ENCODE measurements at regions not wholly inside any gene's neighbourhood (a gene's known extent, or its start where the extent isn't known, plus 50 kb on each side); places are given as distances from the start of the nearest gene placed in this dataset.
A peak's percentile ranks its signal among the peaks of the same experiment; 100 is the strongest.
"Not testable (repeated sequence)": the region's sequence is repeated elsewhere in the genome, so short reads cannot be mapped to it uniquely, and the experiment has no call there.

GRCh38 chr14:53620317-53620716 is 336.3 kb downstream of the BMP4 start:
- intact Hi-C loops (cut with micrococcal nuclease), result no loop called here
- Mint-ChIP-seq H3K4me1 (ENCODE audit: low read depth) (no peaks in the 10 kb centered on the region), H3K27me3 (ENCODE audit: low read depth) (no peaks in the 10 kb centered on the region), H3K36me3 (ENCODE audit: low read depth) (no peaks in the 10 kb centered on the region), H3K9me3 (no peaks in the 10 kb centered on the region), H3K27ac (no peak overlapping the region), H3K4me3 (ENCODE audit: low read depth) (no peak overlapping the region)
- DNase-seq (ENCODE audit: low spot score), result no peak

GRCh38 chr14:53619691-53620231 is 336.9 kb downstream of the BMP4 start:
- Mint-ChIP-seq H3K36me3 (ENCODE audit: low read depth) (no peaks in the 10 kb centered on the region), H3K9me3 (no peaks in the 10 kb centered on the region), H3K27me3 (ENCODE audit: low read depth) (no peaks in the 10 kb centered on the region), H3K4me1 (ENCODE audit: low read depth) (no peaks in the 10 kb centered on the region), H3K4me3 (ENCODE audit: low read depth) (no peak overlapping the region), H3K27ac (no peak overlapping the region)
- no peak for DNase-seq (ENCODE audit: low spot score)
- intact Hi-C loops (cut with micrococcal nuclease), result no loop called here

- H3K9me3 Mint-ChIP-seq; H3K27me3 Mint-ChIP-seq (ENCODE audit: low read depth); H3K36me3 Mint-ChIP-seq (ENCODE audit: low read depth); DNase-seq (ENCODE audit: low spot score); H3K27ac Mint-ChIP-seq; intact Hi-C loops (cut with micrococcal nuclease); H3K4me3 Mint-ChIP-seq (ENCODE audit: low read depth); H3K4me1 Mint-ChIP-seq (ENCODE audit: low read depth): not testable (repeated sequence)
Measured at GRCh38 chr14:53616536-53616935, 340.1 kb downstream of the BMP4 start.

- Mint-ChIP-seq H3K4me1 (ENCODE audit: low read depth) (no peaks in the 10 kb centered on the region), H3K27ac (no peak overlapping the region), H3K27me3 (ENCODE audit: low read depth) (no peaks in the 10 kb centered on the region), H3K36me3 (ENCODE audit: low read depth) (no peaks in the 10 kb centered on the region), H3K9me3 (no peaks in the 10 kb centered on the region), H3K4me3 (ENCODE audit: low read depth) (no peak overlapping the region)
- DNase-seq (ENCODE audit: low spot score), result no peak
- intact Hi-C loops (cut with micrococcal nuclease), result no loop called here
Measured at GRCh38 chr14:53615252-53615651, 341.4 kb downstream of the BMP4 start.

- intact Hi-C loops (cut with micrococcal nuclease), result no loop called here
- Mint-ChIP-seq H3K4me3 (ENCODE audit: low read depth) (no peak overlapping the region), H3K27ac (peak overlapping the region; percentile 69), H3K27me3 (ENCODE audit: low read depth) (no peaks in the 10 kb centered on the region), H3K9me3 (no peaks in the 10 kb centered on the region), H3K36me3 (ENCODE audit: low read depth) (no peaks in the 10 kb centered on the region), H3K4me1 (ENCODE audit: low read depth) (no peaks in the 10 kb centered on the region)
- DNase-seq (ENCODE audit: low spot score), result no peak
Measured at GRCh38 chr14:53613404-53614253, 343.0 kb downstream of the BMP4 start.

- Mint-ChIP-seq H3K4me1 (ENCODE audit: low read depth) (no peaks in the 10 kb centered on the region), H3K27me3 (ENCODE audit: low read depth) (no peaks in the 10 kb centered on the region), H3K36me3 (ENCODE audit: low read depth) (no peaks in the 10 kb centered on the region), H3K9me3 (no peaks in the 10 kb centered on the region), H3K4me3 (ENCODE audit: low read depth) (no peak overlapping the region), H3K27ac (no peak overlapping the region)
- intact Hi-C loops (cut with micrococcal nuclease), result no loop called here
- DNase-seq (ENCODE audit: low spot score), result no peak
Measured at GRCh38 chr14:53610947-53611346, 345.7 kb downstream of the BMP4 start.

- H3K36me3 Mint-ChIP-seq (ENCODE audit: low read depth), result no peaks in the 10 kb centered on the region
- intact Hi-C loops (cut with micrococcal nuclease), result no loop called here
- H3K9me3 Mint-ChIP-seq, result no peaks in the 10 kb centered on the region
- no peak for DNase-seq (ENCODE audit: low spot score)
- H3K27me3 Mint-ChIP-seq (ENCODE audit: low read depth), result no peaks in the 10 kb centered on the region
- H3K4me1 Mint-ChIP-seq (ENCODE audit: low read depth), result no peaks in the 10 kb centered on the region
- no peak overlapping the region for H3K4me3 Mint-ChIP-seq (ENCODE audit: low read depth)
- no peak overlapping the region for H3K27ac Mint-ChIP-seq
Measured at GRCh38 chr14:53609009-53609408, 347.6 kb downstream of the BMP4 start.

GRCh38 chr14:53608369-53608768 is 348.3 kb downstream of the BMP4 start:
- Mint-ChIP-seq H3K27me3 (ENCODE audit: low read depth) (no peaks in the 10 kb centered on the region), H3K27ac (no peak overlapping the region), H3K4me1 (ENCODE audit: low read depth) (no peaks in the 10 kb centered on the region), H3K9me3 (no peaks in the 10 kb centered on the region), H3K4me3 (ENCODE audit: low read depth) (no peak overlapping the region), H3K36me3 (ENCODE audit: low read depth) (no peaks in the 10 kb centered on the region)
- no peak for DNase-seq (ENCODE audit: low spot score)
- intact Hi-C loops (cut with micrococcal nuclease), result no loop called here

- no peaks in the 10 kb centered on the region for H3K36me3 Mint-ChIP-seq (ENCODE audit: low read depth)
- no peaks in the 10 kb centered on the region for H3K27me3 Mint-ChIP-seq (ENCODE audit: low read depth)
- H3K4me1 Mint-ChIP-seq (ENCODE audit: low read depth), result no peaks in the 10 kb centered on the region
- no peaks in the 10 kb centered on the region for H3K9me3 Mint-ChIP-seq
- intact Hi-C loops (cut with micrococcal nuclease), result no loop called here
- no peak overlapping the region for H3K4me3 Mint-ChIP-seq (ENCODE audit: low read depth)
- DNase-seq (ENCODE audit: low spot score), result no peak
- no peak overlapping the region for H3K27ac Mint-ChIP-seq
Measured at GRCh38 chr14:53606203-53606602, 350.4 kb downstream of the BMP4 start.

- no peaks in the 10 kb centered on the region for H3K36me3 Mint-ChIP-seq (ENCODE audit: low read depth)
- H3K9me3 Mint-ChIP-seq, result no peaks in the 10 kb centered on the region
- DNase-seq (ENCODE audit: low spot score), result no peak
- intact Hi-C loops (cut with micrococcal nuclease), result no loop called here
- no peak overlapping the region for H3K4me3 Mint-ChIP-seq (ENCODE audit: low read depth)
- no peaks in the 10 kb centered on the region for H3K27me3 Mint-ChIP-seq (ENCODE audit: low read depth)
- no peak overlapping the region for H3K27ac Mint-ChIP-seq
- H3K4me1 Mint-ChIP-seq (ENCODE audit: low read depth), result no peaks in the 10 kb centered on the region
Measured at GRCh38 chr14:53605562-53605961, 351.1 kb downstream of the BMP4 start.

- Mint-ChIP-seq H3K36me3 (ENCODE audit: low read depth) (no peaks in the 10 kb centered on the region), H3K4me3 (ENCODE audit: low read depth) (no peak overlapping the region), H3K4me1 (ENCODE audit: low read depth) (no peaks in the 10 kb centered on the region), H3K9me3 (no peaks in the 10 kb centered on the region), H3K27me3 (ENCODE audit: low read depth) (no peaks in the 10 kb centered on the region), H3K27ac (no peak overlapping the region)
- intact Hi-C loops (cut with micrococcal nuclease), result no loop called here
- no peak for DNase-seq (ENCODE audit: low spot score)
Measured at GRCh38 chr14:53603994-53604393, 352.6 kb downstream of the BMP4 start.

- intact Hi-C loops (cut with micrococcal nuclease), result no loop called here
- H3K27ac Mint-ChIP-seq, result no peak overlapping the region
- no peak overlapping the region for H3K4me3 Mint-ChIP-seq (ENCODE audit: low read depth)
- H3K36me3 Mint-ChIP-seq (ENCODE audit: low read depth), result no peaks in the 10 kb centered on the region
- no peaks in the 10 kb centered on the region for H3K27me3 Mint-ChIP-seq (ENCODE audit: low read depth)
- no peak for DNase-seq (ENCODE audit: low spot score)
- no peaks in the 10 kb centered on the region for H3K4me1 Mint-ChIP-seq (ENCODE audit: low read depth)
- H3K9me3 Mint-ChIP-seq, result no peaks in the 10 kb centered on the region
Measured at GRCh38 chr14:53601409-53601808, 355.2 kb downstream of the BMP4 start.

GRCh38 chr14:53599221-53599945 is 357.2 kb downstream of the BMP4 start:
- Mint-ChIP-seq H3K9me3 (no peaks in the 10 kb centered on the region), H3K27ac (no peak overlapping the region), H3K4me1 (ENCODE audit: low read depth) (no peaks in the 10 kb centered on the region), H3K4me3 (ENCODE audit: low read depth) (no peak overlapping the region), H3K36me3 (ENCODE audit: low read depth) (no peaks in the 10 kb centered on the region), H3K27me3 (ENCODE audit: low read depth) (no peaks in the 10 kb centered on the region)
- intact Hi-C loops (cut with micrococcal nuclease), result no loop called here
- DNase-seq (ENCODE audit: low spot score), result no peak

Measured in activated T-helper 2 cell treated with anti-CD3 and anti-CD28 coated beads, Interferon-gamma antibody, Interleukin-2, Interleukin-4, amounts not matched to agents 10 μg/mL and 5 μg/mL and 100 μg/mL, durations not matched to agents 14 hours and 24 hours and 36 hours (primary cell).